HG02798 (cell line): ENCODE measurements at regions not wholly inside any gene's neighbourhood (a gene's known extent, or its start where the extent isn't known, plus 50 kb on each side); places are given as distances from the start of the nearest gene placed in this dataset.

Source experiments
- ATAC-seq: cut with Tn5 transposase; IDR thresholded peaks from one replicate; pipeline ENCODE4 v1.9.1; 2021; ENCODE audit warnings: mild to moderate bottlenecking; ENCODE audit not compliant: unreplicated experiment, poor library complexity

- ATAC-seq = no peak
Observed at GRCh38 chr10:123544986-123545385, 121.2 kb upstream of the GPR26 start.

GRCh38 chr10:123548770-123549169 lies 117.4 kb upstream of the GPR26 start:
- no peak for ATAC-seq

- ATAC-seq = no peak
Observed at GRCh38 chr10:123549761-123550454, 116.2 kb upstream of the GPR26 start.

GRCh38 chr10:123550675-123551096 lies 115.5 kb upstream of the GPR26 start:
- no peak for ATAC-seq

- no peak for ATAC-seq
Observed at GRCh38 chr10:123551259-123551658, 114.9 kb upstream of the GPR26 start.

- peak; percentile 57 for ATAC-seq
Observed at GRCh38 chr10:123552760-123553554, 113.2 kb upstream of the GPR26 start.

- peak; percentile 45 for ATAC-seq
Observed at GRCh38 chr10:123553810-123554430, 112.2 kb upstream of the GPR26 start.

- no peak for ATAC-seq
Observed at GRCh38 chr10:123554656-123555055, 111.5 kb upstream of the GPR26 start.

GRCh38 chr10:123555616-123556015 lies 110.5 kb upstream of the GPR26 start:
- ATAC-seq = no peak

- no peak for ATAC-seq
Observed at GRCh38 chr10:123556049-123556448, 110.1 kb upstream of the GPR26 start.

GRCh38 chr10:123556736-123557135 lies 109.4 kb upstream of the GPR26 start:
- no peak for ATAC-seq

- ATAC-seq = no peak
Observed at GRCh38 chr10:123557366-123558108, 108.6 kb upstream of the GPR26 start.

GRCh38 chr10:123558651-123559050 lies 107.5 kb upstream of the GPR26 start:
- no peak for ATAC-seq

GRCh38 chr10:123559066-123559822 lies 106.9 kb upstream of the GPR26 start:
- peak; percentile 61 for ATAC-seq

GRCh38 chr10:123559823-123560092 lies 106.4 kb upstream of the GPR26 start:
- no peak for ATAC-seq

GRCh38 chr10:123560301-123561140 lies 105.6 kb upstream of the GPR26 start:
- no peak for ATAC-seq

GRCh38 chr10:123561141-123561440 lies 105.1 kb upstream of the GPR26 start:
- no peak for ATAC-seq

GRCh38 chr10:123562387-123562786 lies 103.8 kb upstream of the GPR26 start:
- no peak for ATAC-seq

- ATAC-seq = no peak
Observed at GRCh38 chr10:123562811-123563580, 103.2 kb upstream of the GPR26 start.
